ENCODE measurements at regions not wholly inside any gene's neighbourhood (a gene's known extent, or its start where the extent isn't known, plus 50 kb on each side); places are given as distances from the start of the nearest gene placed in this dataset.
"Not testable (repeated sequence)": the region's sequence is repeated elsewhere in the genome, so short reads cannot be mapped to it uniquely, and the experiment has no call there.

DNA sequence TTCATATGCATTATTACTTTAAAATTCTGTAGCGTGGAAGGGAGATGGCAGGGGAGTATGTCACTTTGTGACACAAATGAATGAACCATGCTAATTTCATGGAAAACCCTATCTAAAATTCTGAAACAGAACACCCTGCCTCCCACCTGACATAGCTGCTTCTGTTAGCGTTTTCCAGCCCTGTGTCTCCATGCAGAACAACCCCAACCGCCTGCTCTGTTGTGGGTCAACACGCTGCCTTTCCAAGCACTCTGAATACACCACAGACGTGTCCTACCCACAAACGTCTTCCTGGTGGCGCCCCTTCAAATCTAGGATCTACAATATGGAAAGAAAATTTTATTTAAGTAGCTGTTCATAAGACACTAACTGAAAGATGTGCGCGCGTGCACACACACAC, 238.6 kb downstream of the TRIML1 start:
- DNase-seq: no peak

DNA sequence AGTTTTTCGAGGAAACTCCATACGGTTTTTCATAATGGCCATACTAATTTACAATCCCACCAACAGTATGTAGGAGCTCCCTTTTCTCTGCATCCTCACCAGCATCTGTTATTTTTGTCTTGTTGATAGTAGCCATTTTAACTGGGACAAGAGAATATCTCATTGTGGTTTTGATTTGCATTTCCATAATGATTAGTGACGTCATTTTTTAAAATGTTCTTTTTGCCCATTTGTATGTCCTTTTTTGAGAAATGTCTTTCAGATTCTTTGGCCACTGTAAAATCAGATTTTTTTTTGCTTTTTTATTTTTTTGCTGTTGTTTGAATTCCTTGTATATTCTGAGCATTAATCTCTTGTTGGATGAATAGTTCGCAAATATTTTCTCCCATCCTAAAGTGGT, 243.9 kb downstream of the TRIML1 start:
- no peak for DNase-seq

DNA sequence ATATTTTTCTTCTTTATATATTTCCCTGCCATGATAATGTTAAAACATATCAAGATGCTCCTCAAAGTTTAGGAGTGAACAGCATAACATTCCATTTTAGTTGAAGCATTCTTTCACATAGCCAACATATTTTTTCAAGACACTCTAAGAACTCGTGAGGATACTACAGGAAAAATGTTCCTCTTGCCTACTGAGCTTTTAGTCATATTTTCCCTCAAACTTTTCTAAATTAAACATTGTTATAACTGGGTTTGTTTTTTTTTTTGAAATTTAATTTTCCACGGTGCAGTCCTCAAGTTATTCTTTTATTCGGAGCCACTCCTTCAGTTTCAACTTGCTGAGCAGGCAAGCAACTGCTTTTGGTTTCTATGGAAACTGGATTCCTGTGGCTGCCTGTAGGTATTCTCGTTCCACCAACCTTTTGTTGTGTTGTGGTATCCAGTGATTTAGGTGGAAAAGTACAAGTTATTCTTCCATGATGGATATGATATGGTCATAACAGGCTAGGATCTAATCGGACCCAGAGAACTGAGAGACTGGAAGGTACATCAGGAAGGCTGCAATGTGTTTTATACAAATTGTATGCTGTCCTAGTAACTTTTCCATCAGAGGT, 248.0 kb downstream of the TRIML1 start:
- DNase-seq: no peak

DNA sequence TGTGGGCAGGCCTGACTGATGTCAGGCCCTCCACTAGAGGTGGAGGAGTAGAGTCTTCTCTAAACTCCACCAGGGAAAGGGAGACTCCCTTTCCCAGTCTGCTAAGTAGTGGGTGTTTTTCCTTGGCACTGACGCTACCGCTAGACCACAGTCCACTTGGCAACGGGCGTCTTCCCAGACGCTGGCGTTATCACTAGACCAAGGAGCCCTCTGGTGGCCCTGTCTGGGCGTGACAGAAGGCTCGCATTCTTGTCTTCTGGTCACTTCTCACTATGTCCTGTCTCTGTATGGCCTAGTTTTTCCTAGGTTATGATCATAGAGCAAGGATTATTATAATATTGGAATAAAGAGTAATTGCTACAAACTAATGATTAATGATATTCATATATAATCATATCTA, 252.1 kb downstream of the TRIML1 start:
- DNase-seq: not testable (repeated sequence)

DNA sequence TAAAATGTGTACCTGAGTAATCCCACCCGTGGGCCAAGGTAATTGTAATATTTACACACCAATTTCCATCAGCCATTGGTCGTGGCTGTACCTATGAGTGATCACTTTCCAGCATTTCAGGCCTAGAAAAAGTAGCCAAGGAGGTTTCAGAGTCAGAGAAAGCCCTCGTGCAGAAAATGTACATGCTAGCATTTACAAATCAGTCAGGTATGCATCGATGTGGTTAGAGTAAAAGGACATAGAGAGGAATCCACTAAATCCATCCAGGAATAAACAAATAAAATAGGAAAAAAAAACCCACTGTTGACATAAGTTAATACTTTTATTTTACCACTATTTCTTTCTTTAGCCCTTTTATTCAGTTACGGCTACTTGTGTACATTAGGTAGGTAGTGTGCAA, 256.8 kb downstream of the TRIML1 start:
- no peak for DNase-seq

DNA sequence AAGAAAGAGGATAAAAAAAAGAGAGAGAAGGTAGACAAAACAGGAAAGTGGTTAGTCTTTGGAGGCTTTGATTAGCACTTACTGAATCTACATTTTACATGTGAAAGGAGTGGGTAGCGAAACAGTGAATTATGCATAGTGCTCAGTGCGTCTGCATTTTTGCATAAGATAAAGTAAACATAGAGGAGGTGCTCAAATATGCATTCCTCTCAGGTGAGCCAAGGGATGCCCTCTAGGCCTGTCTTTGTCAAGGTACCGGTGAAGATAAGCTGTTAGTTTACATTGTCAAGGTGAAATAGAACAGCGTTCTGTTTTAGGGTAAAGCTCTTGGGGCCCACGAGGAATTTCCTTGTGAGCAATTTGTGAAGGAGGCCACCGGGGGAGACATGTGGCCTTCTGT, 260.6 kb downstream of the TRIML1 start:
- DNase-seq: no peak

DNA sequence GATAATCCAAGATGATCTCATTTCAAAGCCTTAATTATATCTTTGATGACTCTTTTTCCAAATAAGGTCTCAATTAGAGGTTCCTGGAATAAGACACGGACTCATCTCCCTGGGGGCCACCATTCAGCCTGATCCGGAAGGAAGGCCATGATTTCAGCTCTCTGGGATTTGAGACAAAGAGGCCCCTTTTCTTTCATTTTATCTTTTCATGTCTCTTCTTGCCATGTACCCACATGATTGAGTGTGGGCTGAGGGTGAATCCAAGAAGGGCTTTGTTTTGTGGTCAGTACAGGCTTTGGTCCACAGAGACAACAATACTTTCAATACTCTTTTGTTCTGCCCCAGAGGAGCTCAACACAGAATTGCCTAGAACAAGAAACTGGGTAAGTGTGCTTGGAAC, 261.2 kb downstream of the TRIML1 start:
- no peak for DNase-seq

DNA sequence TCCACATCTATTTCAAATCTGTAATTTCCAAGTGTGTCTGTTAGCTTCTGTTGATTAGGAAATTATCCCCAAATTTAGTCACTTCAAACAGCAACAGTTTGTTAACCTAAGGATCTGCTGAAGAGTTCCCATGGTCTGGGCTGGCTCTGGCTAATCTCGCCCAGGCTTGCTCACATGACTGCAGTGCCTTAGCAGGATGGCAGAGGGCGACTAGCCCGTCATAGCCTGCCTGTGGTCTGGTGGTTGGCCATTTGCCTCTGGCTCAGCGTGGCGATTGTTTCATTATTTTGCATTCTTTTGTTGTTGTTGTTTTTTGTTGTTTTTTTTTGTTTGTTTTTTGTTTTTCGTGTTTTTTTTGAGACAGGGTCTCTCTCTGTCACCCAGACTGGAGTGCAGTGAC, 264.0 kb downstream of the TRIML1 start:
- DNase-seq: no peak

DNA sequence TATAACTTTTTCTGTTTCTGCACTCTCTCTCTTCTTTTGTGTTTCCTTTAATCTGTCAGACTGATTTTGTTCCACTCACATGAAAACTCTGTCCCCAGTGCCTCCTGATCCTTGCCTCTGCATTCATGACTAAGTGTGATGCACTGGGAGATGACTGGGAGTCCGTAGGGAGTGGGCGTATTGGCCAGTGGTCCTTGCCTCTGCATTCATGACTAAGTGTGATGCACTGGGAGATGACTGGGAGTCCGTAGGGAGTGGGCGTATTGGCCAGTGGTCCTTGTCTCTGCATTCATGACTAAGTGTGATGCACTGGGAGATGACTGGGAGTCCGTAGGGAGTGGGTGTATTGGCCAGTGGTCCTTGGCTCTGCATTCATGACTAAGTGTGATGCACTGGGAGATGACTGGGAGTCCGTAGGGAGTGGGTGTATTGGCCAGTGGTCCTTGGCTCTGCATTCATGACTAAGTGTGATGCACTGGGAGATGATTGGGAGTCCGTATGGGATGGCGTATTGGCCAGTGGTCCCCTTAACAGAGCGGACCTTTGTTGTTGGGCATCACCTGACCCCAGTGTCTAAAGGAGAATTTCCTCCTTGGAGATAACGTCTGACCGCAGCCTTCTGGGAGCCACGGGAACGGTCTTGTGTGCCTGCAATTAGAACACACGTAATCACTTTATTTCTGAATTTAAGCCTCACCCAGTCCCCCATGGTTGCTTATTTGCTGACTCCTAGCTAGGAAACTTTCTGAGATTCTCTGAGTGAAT, 266.0 kb downstream of the TRIML1 start:
- DNase-seq: not testable (repeated sequence)

DNA sequence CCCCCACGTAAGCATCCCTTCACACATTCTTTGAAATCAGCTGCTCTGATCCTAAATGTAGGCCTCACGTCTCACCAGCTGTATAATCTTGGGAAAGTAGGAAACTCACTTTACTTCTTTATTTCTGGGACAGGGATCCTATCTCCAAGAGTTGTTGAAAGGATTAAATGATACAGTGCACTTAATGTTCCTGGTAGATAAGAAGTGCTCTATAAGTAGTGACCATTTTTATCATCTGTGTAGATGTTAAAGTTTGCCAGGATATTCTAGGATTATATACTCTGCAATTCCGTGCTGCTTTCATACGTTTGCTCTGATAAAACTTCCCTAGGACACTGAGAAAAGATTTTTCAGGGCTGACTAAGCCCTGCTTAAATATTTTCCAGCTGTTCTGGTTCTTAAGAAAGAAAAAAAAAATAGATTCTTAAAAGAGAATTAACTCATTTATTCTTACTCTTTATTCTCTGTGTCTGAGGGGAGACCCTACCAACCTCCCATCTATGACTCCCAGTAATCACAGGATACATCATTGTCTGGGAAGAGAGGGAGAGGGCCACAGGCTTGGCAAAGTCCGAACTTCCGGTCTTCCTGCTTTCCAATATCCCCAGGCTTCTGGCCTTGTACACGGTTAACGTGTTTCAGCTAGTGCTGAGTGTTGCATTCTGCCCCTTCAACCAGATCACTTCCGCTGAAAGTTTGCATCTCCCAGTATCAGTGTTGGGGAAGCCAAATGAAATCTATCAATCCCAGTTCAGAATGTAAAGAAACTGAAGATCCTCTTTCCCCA, 269.2 kb downstream of the TRIML1 start:
- no peak for DNase-seq

DNA sequence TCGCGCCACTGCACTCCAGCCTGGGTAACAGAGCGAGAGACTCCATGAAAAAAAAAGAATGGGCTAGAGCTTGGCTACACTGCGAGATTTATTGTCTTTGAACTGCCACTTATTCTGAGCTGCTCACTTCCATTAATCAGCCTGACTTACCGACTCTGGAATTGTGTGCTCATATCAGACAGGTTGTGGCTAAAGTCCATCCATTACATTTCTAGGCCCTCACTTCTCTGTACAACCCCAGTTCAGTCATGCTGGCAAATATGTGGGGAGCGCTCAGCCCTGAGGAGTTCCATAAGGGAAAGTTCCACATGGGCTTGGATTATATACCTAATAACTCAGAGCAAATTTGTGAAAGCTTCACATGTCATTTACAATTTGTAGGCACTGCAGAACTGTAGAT, 270.6 kb downstream of the TRIML1 start:
- no peak for DNase-seq

DNA sequence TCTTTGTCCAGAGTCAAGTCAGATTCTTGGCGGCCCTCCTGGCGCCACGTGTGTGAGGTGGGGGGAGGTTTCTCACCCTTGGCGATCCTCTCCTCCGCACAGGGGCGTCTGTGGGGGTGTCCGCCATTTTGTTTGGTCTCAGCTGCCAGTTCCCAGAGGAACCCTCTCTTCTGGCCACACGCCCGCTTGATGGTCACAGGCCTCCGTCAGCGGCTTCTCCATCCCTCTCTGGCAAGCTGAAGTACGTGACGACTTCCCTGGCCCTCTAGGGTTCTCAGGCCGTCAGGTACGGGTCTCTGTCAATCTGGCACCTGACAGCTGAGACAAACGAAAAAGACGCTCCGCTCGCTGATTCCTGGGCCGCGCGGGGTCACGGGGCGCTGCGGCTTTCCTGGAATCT, 272.6 kb downstream of the TRIML1 start:
- DNase-seq: no peak

DNA sequence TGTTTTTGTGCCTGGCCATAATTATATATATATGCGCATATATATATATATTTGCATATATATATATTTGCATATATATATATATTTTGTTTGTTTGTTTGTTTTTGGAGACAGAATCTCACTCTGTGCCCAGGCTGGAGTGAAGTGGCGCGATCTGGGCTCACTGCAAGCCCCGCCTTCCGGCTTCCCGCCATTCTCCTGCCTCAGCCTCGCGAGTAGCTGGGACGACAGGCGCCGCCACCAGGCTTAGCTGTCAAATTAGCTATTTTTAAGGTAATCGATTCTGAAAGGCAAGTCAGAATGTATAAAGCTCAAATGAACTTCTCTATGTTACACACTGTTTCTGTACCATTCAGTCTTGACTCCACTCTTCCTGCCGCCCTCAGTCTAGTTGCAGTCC, 273.3 kb downstream of the TRIML1 start:
- no peak for DNase-seq

DNA sequence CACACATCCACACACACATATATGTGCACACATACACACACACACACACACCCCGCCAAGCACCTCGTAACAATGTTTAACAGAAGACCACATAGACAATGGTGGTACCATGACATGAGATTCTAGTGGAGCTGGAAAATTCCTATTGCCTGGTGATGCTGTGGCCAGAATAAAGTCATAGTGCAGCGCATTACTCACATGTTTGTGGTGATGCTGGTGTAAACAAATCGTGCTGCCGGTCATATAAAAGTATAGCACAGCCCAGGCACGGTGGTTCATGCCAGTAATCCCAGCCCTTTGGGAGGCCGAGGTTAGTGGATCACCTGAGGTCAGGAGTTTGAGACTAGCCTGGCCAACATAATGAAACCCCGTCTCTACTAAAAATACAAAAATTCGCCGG, 275.2 kb downstream of the TRIML1 start:
- DNase-seq: no peak

DNA sequence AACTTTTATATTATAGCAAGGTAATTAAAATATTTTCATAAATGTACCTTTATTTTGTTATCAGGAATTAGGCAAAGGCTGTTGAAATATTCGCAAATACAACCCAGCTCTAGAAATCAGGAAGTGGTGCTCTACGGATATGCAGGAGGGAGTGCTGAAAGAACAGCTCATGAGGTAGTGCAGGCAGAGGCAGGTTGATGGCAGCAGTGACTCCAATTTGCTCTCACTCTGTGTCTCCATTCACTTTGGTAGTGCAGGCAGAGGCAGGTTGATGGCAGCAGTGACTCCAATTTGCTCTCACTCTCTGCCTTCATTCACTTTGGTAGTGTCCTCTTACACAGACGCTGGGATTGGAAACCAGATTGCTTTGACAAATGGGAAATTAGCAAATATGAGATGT, 277.9 kb downstream of the TRIML1 start:
- DNase-seq: no peak

DNA sequence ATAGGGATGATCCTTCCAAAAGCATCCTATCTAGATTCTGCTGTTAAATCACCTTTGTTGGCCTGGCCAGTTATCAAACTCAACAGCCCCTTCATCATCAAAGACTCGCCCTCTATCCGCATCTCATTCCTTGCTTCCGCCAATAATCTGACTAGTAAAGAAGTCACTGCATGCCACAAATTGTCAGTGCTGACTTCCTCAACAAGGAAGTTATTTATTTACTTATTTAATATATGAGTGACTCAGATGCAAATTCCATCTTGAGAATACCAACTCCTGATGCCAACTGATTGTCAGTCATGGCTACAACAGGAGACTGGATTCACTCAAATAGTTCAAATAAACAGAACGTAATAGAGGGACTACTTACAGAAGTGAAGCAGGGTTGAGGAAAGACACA, 283.8 kb downstream of the TRIML1 start:
- DNase-seq: no peak

DNA sequence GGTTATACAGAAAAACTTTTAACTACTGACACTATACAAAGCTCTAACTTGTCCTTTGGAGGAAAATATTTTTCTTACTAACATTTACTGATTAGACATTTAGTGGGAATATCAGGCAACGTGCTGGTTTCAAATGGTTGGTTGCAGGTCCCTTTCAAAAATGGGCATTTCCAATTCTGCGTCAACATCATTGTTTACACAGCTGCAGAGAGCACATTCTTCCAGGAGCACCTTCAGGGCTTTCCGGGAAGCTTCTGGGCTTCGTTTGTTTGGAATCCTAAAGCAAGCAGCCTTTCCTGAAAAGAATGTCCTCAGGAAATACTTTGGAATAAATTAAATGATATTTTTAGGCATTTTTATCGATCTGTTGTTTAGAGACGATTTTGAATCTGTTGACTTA, 289.7 kb downstream of the TRIML1 start:
- no peak for DNase-seq

DNA sequence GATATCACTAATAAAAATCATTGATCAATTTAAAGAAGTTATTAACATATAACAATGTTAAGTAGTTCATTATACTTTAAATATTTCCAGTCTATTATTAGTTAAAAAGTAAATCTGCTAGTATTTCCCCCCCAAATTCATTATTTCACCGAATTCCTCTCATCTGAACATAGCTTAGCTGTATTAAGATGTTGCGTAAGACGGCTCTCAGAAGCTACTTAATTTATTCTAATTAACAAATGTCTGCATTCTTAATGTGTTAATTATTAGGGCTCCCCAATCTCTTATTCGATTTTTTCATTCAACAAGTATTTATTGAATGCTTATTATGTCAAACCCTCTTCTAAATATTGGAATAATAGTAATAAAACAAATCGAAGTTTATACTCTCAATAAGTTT, 290.7 kb downstream of the TRIML1 start:
- DNase-seq: no peak

DNA sequence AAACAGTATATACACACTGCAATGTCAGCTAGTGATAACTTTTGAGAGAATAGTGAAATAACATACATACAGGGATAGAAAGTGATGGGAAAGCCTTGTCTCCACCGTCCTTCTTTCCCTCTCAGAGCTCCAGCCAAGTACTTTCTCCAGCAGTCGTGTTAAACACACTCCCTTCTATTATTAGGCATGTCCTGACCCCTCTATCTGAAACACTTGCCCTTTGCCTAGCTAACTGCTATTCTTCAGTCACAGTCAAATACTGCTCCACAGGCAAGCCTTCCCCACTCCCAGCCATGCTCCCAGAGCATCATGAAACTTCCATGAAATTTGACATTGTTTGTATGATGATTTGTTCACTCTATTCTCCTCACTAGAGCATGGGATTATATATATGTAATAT, 291.1 kb downstream of the TRIML1 start:
- DNase-seq: no peak

DNA sequence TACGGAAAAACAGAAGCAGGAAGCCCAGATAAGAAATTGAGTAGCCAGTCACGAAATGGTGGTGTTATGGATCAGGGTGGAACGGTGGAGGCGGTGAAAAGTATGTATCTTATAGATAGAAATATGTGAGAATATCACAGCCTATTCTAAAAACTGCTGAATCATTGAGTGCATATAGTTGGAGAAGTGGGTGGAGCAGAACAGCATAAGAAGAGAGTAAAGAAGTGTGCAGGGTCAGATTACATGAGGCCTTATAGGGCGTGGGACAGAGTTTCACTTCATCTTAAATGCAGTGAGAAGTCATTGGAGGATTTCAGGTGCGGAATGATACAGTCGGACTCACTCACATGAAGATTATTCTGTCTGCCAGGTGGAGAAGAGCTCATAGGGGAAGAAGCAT, 293.1 kb downstream of the TRIML1 start:
- no peak for DNase-seq

DNA sequence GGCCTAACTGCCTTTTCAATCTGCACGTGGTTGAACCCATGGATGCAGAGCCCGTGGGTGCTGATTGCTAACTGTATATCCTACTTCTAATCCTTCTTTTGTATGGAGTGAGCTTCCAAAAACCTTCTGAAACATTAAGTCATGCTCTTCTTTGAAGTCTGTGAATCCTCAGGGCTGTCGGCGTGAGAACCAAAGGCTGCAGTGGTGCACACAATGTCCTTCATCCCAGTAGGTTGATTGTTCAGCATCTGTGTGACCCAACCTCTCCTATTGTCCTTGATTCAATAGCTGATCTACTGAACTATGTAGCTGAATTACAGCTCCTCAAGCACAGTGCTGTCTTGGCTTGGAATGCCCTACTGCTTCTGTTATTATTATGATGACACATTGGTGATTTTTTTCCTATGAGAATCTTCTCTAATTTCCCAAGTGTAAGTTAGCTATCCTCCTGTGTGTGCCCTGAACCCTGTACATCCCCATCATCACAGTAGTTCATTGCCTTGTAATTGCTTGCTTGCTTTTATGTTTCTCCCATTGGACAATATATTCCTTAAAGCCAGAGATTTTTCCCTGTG, 294.6 kb downstream of the TRIML1 start:
- DNase-seq: no peak

DNA sequence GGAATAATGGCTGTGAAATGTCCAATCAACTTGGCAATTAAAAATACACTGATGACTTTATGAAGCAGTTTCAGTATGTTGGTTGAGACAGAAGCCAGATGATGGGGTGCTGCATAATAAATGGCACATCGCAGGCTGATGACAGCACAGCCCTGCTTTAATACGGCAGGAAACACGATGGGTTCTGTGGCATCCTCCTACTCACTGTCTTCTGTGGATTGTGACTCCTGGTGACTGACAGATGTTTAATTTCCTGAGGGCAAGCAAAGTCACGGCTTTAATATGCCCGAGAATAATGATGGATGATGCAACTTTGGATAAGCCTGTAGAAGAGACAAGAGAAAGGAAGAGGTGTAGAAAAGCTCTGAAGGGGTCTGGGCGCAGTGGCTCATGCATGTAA, 295.4 kb downstream of the TRIML1 start:
- DNase-seq: no peak

DNA sequence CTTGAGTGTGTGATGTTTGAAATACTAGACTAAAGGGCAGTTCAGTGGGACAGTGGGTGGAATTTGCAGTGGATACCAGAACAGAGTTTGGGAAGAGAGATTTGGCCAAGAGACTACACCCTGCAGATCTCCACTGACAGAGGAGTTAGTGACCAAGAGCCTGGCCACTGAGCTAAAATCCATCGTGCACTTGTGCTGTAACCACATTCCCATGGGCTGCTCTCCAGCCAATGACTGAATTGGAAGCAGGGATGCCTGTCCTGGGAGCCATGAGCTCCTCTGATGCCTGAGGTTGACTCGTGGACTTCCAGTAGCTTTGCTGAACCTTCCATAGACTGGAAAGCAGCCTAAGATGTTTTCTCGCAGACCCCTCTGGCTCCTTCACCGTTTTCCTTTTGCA, 296.1 kb downstream of the TRIML1 start:
- no peak for DNase-seq

DNA sequence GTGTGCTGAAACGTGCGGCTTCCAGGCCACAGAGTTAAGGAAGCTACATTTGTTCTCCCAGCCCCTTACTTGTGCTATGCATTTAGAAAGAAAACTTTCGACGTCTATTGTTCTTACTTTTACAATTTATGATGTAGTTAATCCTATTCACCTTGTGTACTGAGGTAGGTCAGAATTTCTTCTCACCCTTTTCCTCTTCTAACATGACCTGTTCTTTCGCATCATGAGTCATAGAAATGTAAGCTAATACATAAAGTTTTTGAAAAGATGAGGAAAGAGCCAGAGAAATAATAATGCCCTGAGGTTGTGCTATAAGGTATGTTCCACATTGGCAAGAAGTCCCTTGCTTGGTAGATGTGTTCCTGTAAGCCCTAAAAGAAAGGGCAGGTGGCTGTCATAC, 298.3 kb downstream of the TRIML1 start:
- DNase-seq: no peak

Measured in T-helper 2 cell (primary cell).